Liver (tissue), 8 donors: ENCODE measurements at regions not wholly inside any gene's neighbourhood (a gene's known extent, or its start where the extent isn't known, plus 50 kb on each side); places are given as distances from the start of the nearest gene placed in this dataset.

Source experiments
- DNase-seq: peaks from one replicate; pipeline ENCODE4 v3.0.0-alpha.2; 2017; ENCODE audit warnings: low spot score
- H3K27ac ChIP-seq, 2 donors: one replicate each; pipeline ENCODE4 v1.7.0; 2013; ENCODE audit warnings: inconsistent platforms in 2 of 2, low read length in 2 of 2, control low read depth in 1 of 2, low read depth in 1 of 2, mild to moderate bottlenecking in 1 of 2
- H3K27me3 ChIP-seq, 4 donors: one replicate each; pipeline versions ENCODE4 v1.6.1 to v1.7.0; 2013; ENCODE audit warnings: low read length in 3 of 4, inconsistent platforms in 1 of 4, mild to moderate bottlenecking in 1 of 4, moderate library complexity in 1 of 4; ENCODE audit not compliant: control insufficient read depth in 4 of 4, insufficient read depth in 4 of 4
- H3K36me3 ChIP-seq, 4 donors: one replicate each; pipeline versions ENCODE4 v1.6.1 to v1.7.0; 2013; ENCODE audit warnings: low read length in 3 of 4, mild to moderate bottlenecking in 3 of 4, low read depth in 1 of 4, moderate library complexity in 1 of 4; ENCODE audit not compliant: control insufficient read depth in 4 of 4, insufficient read depth in 3 of 4
- H3K4me1 ChIP-seq, 4 donors: one replicate each; pipeline versions ENCODE4 v1.6.1 to v1.7.0; 2013; ENCODE audit warnings: low read length in 3 of 4, mild to moderate bottlenecking in 3 of 4, moderate library complexity in 1 of 4; ENCODE audit not compliant: control insufficient read depth in 4 of 4, insufficient read depth in 4 of 4
- H3K4me3 ChIP-seq, 3 donors: one replicate each; pipeline versions ENCODE4 v1.6.1 to v1.7.0; 2013; ENCODE audit warnings: low read length in 3 of 3, control low read depth in 1 of 3, low read depth in 1 of 3, mild to moderate bottlenecking in 1 of 3
- H3K9ac ChIP-seq, 2 donors: one replicate each; pipeline ENCODE4 v1.7.0; 2013; ENCODE audit warnings: low read length in 2 of 2, mild to moderate bottlenecking in 2 of 2, moderate library complexity in 2 of 2, control low read depth in 1 of 2, low read depth in 1 of 2
- H3K9me3 ChIP-seq, 4 donors: one replicate each; pipeline versions ENCODE4 v1.6.1 to v1.7.0; 2013; ENCODE audit warnings: low read length in 3 of 4; ENCODE audit not compliant: control insufficient read depth in 4 of 4
- EGR1 ChIP-seq, 2 donors: IDR thresholded peaks; 2 replicates each; pipeline ENCODE4 v1.6.1; 2016 to 2018; ENCODE audit warnings: antibody characterized with exemption in 2 of 2, low read depth in 2 of 2
- FOXA1 ChIP-seq: IDR thresholded peaks from 2 replicates; pipeline ENCODE4 v1.6.1; 2016; ENCODE audit warnings: antibody characterized with exemption
- FOXA2 ChIP-seq: IDR thresholded peaks from 2 replicates; pipeline ENCODE4 v1.6.1; 2016; ENCODE audit warnings: antibody characterized with exemption
- GABPA ChIP-seq, 2 donors: IDR thresholded peaks in 1 of 2; conservative IDR thresholded peaks in 1 of 2; 2 replicates each; pipeline ENCODE4 v1.6.1; 2016; ENCODE audit warnings: antibody characterized with exemption in 2 of 2, mild to moderate bottlenecking in 1 of 2, moderate library complexity in 1 of 2
- HNF4A ChIP-seq, 2 donors: conservative IDR thresholded peaks; 2 replicates each; pipeline ENCODE4 v1.6.1; 2016; ENCODE audit warnings: antibody characterized with exemption in 2 of 2, mild to moderate bottlenecking in 2 of 2
- NR2F2 ChIP-seq: IDR thresholded peaks from 2 replicates; pipeline ENCODE4 v1.6.1; 2016; ENCODE audit warnings: antibody characterized with exemption
- RAD21 ChIP-seq, 2 donors: IDR thresholded peaks; 2 replicates each; pipeline ENCODE4 v1.6.1; 2016; ENCODE audit warnings: antibody characterized with exemption in 2 of 2, mild to moderate bottlenecking in 2 of 2
- RXRA ChIP-seq, 2 donors: IDR thresholded peaks; 2 replicates each; pipeline ENCODE4 v1.6.1; 2017 to 2018; ENCODE audit warnings: antibody characterized with exemption in 2 of 2, mild to moderate bottlenecking in 1 of 2
- TAF1 ChIP-seq: conservative IDR thresholded peaks from 2 replicates; pipeline ENCODE4 v1.6.1; 2016; ENCODE audit warnings: antibody characterized with exemption, mild to moderate bottlenecking
- YY1 ChIP-seq: IDR thresholded peaks from 2 replicates; pipeline ENCODE4 v1.6.1; 2016; ENCODE audit warnings: antibody characterized with exemption, mild to moderate bottlenecking
- WGBS: extraction: QIAGEN DNeasy Blood & Tissue Kit; methylation state at CpG from one replicate; pipeline ENCODE4 v1.1.7; 2013; 5-methylcytosine and 5-hydroxymethylcytosine counted together
- TF ChIP-seq, protein P1 (sequence below): fragments of 150-350 bp; IDR thresholded peaks from 2 replicates; pipeline ENCODE4 v1.5.1; 2017; ENCODE audit warnings: improper control_type of control experiment, low read depth, low read length; ENCODE audit not compliant: missing input control
- TF ChIP-seq, protein P2 (sequence below): IDR thresholded peaks from 2 replicates; pipeline ENCODE4 v1.6.1; 2016; ENCODE audit warnings: antibody characterized with exemption, mild to moderate bottlenecking
- TF ChIP-seq, protein P3 (sequence below): IDR thresholded peaks from 2 replicates; pipeline ENCODE4 v1.6.1; 2016; ENCODE audit warnings: antibody characterized with exemption
- TF ChIP-seq, protein P4 (sequence below): IDR thresholded peaks from 2 replicates; pipeline ENCODE4 v1.6.1; 2016; ENCODE audit warnings: antibody characterized with exemption
- TF ChIP-seq, protein P5 (sequence below): IDR thresholded peaks from 2 replicates; pipeline ENCODE4 v1.6.1; 2016; ENCODE audit warnings: antibody characterized with exemption
- donor health status: healthy.
- donor health status: healthy.
- donor health status: healthy.
- donor health status: healthy.
- donor health status: healthy.

DNA sequence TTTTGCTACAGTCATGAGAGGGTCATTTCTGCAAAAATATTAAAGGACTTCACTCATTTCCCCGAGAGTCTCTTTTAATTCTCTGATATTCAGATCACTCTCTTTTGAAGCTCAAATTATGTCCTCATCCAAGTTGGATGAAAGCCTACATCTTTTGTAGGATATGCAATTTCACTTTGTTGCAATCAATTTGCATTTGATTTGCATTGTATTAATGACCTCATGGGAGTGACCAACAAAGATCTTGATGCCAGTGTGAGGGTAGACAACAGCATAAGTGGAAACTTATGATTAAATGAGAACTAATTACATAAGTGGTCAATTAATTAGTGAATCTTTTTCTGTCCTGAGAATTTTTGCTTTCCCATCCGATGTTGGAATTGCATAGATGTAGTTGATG, 60.3 kb upstream of the UPP2 start:
- Histone ChIP-seq H3K9me3 (no peaks in the 10 kb centered on the region), H3K36me3 (no peaks in the 10 kb centered on the region), H3K27ac (no peak overlapping the region), H3K4me3 (no peak overlapping the region), H3K4me1 (peaks cover 6 to 17% (median 13%) of the 10 kb centered on the region in 4 donors), H3K27me3 (no peaks in the 10 kb centered on the region), H3K9ac (no peak overlapping the region)
- no peak for DNase-seq
- TF ChIP-seq EGR1 (IDR thresholded peaks at IDR 0.05; ENCODE audit: low read depth in 2 of 2) (no peak), GABPA (IDR thresholded peaks at IDR 0.05 in 1 of 2, conservative IDR thresholded peaks at IDR 0.05 in 1 of 2) (no peak), RXRA (IDR thresholded peaks at IDR 0.05) (no peak), HNF4A (conservative IDR thresholded peaks at IDR 0.05) (no peak), YY1 (no peak), FOXA2 (no peak)
- TF ChIP-seq, protein P1, sequence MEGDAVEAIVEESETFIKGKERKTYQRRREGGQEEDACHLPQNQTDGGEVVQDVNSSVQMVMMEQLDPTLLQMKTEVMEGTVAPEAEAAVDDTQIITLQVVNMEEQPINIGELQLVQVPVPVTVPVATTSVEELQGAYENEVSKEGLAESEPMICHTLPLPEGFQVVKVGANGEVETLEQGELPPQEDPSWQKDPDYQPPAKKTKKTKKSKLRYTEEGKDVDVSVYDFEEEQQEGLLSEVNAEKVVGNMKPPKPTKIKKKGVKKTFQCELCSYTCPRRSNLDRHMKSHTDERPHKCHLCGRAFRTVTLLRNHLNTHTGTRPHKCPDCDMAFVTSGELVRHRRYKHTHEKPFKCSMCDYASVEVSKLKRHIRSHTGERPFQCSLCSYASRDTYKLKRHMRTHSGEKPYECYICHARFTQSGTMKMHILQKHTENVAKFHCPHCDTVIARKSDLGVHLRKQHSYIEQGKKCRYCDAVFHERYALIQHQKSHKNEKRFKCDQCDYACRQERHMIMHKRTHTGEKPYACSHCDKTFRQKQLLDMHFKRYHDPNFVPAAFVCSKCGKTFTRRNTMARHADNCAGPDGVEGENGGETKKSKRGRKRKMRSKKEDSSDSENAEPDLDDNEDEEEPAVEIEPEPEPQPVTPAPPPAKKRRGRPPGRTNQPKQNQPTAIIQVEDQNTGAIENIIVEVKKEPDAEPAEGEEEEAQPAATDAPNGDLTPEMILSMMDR: no peak
- TF ChIP-seq, protein P2, sequence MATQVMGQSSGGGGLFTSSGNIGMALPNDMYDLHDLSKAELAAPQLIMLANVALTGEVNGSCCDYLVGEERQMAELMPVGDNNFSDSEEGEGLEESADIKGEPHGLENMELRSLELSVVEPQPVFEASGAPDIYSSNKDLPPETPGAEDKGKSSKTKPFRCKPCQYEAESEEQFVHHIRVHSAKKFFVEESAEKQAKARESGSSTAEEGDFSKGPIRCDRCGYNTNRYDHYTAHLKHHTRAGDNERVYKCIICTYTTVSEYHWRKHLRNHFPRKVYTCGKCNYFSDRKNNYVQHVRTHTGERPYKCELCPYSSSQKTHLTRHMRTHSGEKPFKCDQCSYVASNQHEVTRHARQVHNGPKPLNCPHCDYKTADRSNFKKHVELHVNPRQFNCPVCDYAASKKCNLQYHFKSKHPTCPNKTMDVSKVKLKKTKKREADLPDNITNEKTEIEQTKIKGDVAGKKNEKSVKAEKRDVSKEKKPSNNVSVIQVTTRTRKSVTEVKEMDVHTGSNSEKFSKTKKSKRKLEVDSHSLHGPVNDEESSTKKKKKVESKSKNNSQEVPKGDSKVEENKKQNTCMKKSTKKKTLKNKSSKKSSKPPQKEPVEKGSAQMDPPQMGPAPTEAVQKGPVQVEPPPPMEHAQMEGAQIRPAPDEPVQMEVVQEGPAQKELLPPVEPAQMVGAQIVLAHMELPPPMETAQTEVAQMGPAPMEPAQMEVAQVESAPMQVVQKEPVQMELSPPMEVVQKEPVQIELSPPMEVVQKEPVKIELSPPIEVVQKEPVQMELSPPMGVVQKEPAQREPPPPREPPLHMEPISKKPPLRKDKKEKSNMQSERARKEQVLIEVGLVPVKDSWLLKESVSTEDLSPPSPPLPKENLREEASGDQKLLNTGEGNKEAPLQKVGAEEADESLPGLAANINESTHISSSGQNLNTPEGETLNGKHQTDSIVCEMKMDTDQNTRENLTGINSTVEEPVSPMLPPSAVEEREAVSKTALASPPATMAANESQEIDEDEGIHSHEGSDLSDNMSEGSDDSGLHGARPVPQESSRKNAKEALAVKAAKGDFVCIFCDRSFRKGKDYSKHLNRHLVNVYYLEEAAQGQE: no peak
- 93% methylated on average over 2 of the region's 2 CpGs for WGBS

DNA sequence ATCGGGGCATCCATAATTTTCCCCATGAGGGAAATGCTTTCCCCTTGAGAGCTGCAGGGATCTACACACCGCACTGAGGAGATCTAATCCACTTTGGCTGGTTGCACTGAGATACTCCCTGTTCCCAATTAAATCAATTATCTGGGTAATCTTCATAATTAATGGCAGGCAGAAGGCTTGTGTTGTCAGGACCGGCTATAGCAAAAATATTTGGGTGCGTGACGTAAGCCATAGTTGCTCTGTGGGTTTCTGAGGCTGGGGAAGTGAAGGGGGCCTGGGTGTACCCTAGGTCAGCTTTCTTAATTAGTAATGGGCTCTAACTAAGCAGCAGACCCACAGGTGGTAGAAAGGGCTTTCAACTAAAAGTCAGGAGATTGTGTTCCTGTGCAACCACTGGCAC, 62.8 kb upstream of the UPP2 start:
- H3K27ac ChIP-seq: no peak overlapping the region
- H3K4me3 ChIP-seq: no peak overlapping the region
- H3K9ac ChIP-seq: no peak overlapping the region
- WGBS: 95% methylated on average over 5 of the region's 5 CpGs
- H3K36me3 ChIP-seq: no peaks in the 10 kb centered on the region
- peaks cover 6 to 24% (median 19%) of the 10 kb centered on the region in 4 donors for H3K4me1 ChIP-seq
- H3K27me3 ChIP-seq: no peaks in the 10 kb centered on the region
- no peak for DNase-seq
- TF ChIP-seq RAD21 (IDR thresholded peaks at IDR 0.05) (no peak), NR2F2 (no peak), GABPA (IDR thresholded peaks at IDR 0.05 in 1 of 2, conservative IDR thresholded peaks at IDR 0.05 in 1 of 2) (no peak)
- no peaks in the 10 kb centered on the region for H3K9me3 ChIP-seq

DNA sequence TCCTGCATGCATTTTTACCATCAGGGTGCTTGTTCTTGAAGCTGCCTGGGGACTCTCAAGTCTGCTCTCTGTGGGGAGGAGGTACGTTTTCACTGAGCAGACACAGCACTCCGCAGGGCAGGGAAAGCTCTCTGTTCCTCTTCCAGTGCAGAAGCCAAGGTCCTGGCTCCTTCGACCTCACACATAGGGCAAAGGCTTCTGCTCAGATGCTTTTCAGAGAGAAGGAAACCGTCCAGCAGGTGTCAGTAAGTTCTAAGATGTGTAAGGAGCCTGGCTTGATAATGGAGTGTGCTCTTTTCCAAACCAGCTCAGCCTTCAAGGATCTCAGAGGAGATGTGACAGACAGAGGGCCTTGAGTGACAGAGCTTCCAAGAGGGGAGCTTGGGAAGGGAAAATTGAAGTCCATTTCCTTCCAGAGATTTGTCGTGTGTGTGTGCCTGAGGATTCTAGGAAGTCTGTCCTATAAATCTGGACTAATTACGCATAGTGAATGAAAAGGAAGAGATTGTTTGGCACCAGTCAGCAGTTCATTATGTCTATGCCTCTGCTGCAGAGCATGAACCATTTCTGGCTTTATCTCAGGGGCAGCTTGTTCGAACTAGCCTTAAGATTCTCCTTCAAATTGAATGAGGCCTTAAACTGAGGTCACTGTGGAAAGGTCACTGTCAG, 67.3 kb upstream of the UPP2 start:
- H3K36me3 ChIP-seq: no peaks in the 10 kb centered on the region
- no peaks in the 10 kb centered on the region for H3K9me3 ChIP-seq
- no peaks in the 10 kb centered on the region for H3K27me3 ChIP-seq
- H3K27ac ChIP-seq: no peak overlapping the region
- no peak for DNase-seq
- H3K4me3 ChIP-seq: no peak overlapping the region
- WGBS: 33% methylated on average over 7 of the region's 7 CpGs
- H3K9ac ChIP-seq: no peak overlapping the region
- H3K4me1 ChIP-seq: peaks cover 0 to 18% (median 13%) of the 10 kb centered on the region in 4 donors
- TF ChIP-seq FOXA2 (no peak), HNF4A (conservative IDR thresholded peaks at IDR 0.05) (peak; percentile 60 to 73), FOXA1 (no peak), YY1 (no peak), TAF1 (no peak), RAD21 (IDR thresholded peaks at IDR 0.05) (peak; percentile 94 to 96), RXRA (IDR thresholded peaks at IDR 0.05) (peak; percentile 39 to 60)
- TF ChIP-seq, protein P1: peak; percentile 64
- TF ChIP-seq, protein P3, sequence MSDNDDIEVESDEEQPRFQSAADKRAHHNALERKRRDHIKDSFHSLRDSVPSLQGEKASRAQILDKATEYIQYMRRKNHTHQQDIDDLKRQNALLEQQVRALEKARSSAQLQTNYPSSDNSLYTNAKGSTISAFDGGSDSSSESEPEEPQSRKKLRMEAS: no peak
- TF ChIP-seq, protein P4, sequence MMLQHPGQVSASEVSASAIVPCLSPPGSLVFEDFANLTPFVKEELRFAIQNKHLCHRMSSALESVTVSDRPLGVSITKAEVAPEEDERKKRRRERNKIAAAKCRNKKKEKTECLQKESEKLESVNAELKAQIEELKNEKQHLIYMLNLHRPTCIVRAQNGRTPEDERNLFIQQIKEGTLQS: no peak
- TF ChIP-seq, protein P5, sequence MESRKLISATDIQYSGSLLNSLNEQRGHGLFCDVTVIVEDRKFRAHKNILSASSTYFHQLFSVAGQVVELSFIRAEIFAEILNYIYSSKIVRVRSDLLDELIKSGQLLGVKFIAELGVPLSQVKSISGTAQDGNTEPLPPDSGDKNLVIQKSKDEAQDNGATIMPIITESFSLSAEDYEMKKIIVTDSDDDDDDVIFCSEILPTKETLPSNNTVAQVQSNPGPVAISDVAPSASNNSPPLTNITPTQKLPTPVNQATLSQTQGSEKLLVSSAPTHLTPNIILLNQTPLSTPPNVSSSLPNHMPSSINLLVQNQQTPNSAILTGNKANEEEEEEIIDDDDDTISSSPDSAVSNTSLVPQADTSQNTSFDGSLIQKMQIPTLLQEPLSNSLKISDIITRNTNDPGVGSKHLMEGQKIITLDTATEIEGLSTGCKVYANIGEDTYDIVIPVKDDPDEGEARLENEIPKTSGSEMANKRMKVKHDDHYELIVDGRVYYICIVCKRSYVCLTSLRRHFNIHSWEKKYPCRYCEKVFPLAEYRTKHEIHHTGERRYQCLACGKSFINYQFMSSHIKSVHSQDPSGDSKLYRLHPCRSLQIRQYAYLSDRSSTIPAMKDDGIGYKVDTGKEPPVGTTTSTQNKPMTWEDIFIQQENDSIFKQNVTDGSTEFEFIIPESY: no peak
